ENCODE measurements at regions not wholly inside any gene's neighbourhood (a gene's known extent, or its start where the extent isn't known, plus 50 kb on each side); places are given as distances from the start of the nearest gene placed in this dataset.
A peak's percentile ranks its signal among the peaks of the same experiment; 100 is the strongest.

- no CpG with 5 or more reads among the region's 21 CpGs for WGBS, 2 donors (ENCODE audit: extremely low coverage in 2 of 2, insufficient read length in 2 of 2, insufficient replicate concordance in 1 of 2)
- H2BK15ac ChIP-seq (ENCODE audit: low read length), result no peak overlapping the region
- H4K91ac ChIP-seq (ENCODE audit: low read depth, low read length, poor library complexity), result no peak overlapping the region
- no peak overlapping the region for H3K4ac ChIP-seq (ENCODE audit: low read length)
- H2BK5ac ChIP-seq (ENCODE audit: low read length), result no peak overlapping the region
- H3K9me3 ChIP-seq (replicated peaks in 1 of 2; ENCODE audit: control insufficient read depth in 2 of 2, insufficient read depth in 1 of 2, low read depth in 1 of 2, low read length in 2 of 2), result peaks cover 0 to 2% of the 10 kb centered on the region in 2 donors
- H3K36me3 ChIP-seq (replicated peaks in 1 of 2; ENCODE audit: control insufficient read depth in 2 of 2, insufficient read depth in 2 of 2, low read length in 2 of 2), result no peaks in the 10 kb centered on the region
- no peak overlapping the region for H2BK12ac ChIP-seq (ENCODE audit: low read length)
- no peak overlapping the region for H3K14ac ChIP-seq (ENCODE audit: low read length)
- no peaks in the 10 kb centered on the region for H3K27me3 ChIP-seq (ENCODE audit: control insufficient read depth in 3 of 3, insufficient read depth in 3 of 3, low read depth in 1 of 3, low read length in 3 of 3)
- no peak overlapping the region for H3K27ac ChIP-seq (replicated peaks; ENCODE audit: low read length)
- no peak overlapping the region for H2BK120ac ChIP-seq (ENCODE audit: low read depth, low read length)
- no peak overlapping the region for H3K4me2 ChIP-seq (ENCODE audit: insufficient read depth, low read length, poor library complexity, severe bottlenecking)
- H3K9ac ChIP-seq (ENCODE audit: low read depth, low read length, poor library complexity), result no peak overlapping the region
- no peak for DNase-seq (ENCODE audit: low spot score)
- no peak overlapping the region for H2AK5ac ChIP-seq (ENCODE audit: low read depth, low read length)
- H3K18ac ChIP-seq (ENCODE audit: low read length), result no peak overlapping the region
- H3K23ac ChIP-seq (ENCODE audit: low read depth, low read length, poor library complexity), result no peak overlapping the region
- H2AFZ ChIP-seq (ENCODE audit: low read length), result no peak overlapping the region
- H4K8ac ChIP-seq (ENCODE audit: low read depth, low read length), result no peak overlapping the region
- peaks cover 0 to 3% of the 10 kb centered on the region in 2 donors for H3K4me1 ChIP-seq (ENCODE audit: control insufficient read depth in 2 of 2, insufficient read depth in 1 of 2, low read depth in 1 of 2, low read length in 2 of 2)
- H3K4me3 ChIP-seq (ENCODE audit: low read length in 2 of 2), result no peak overlapping the region
- no peaks in the 10 kb centered on the region for H3K79me1 ChIP-seq (ENCODE audit: low read depth, low read length)
Observed at GRCh38 chr20:23246717-23247664, 103.6 kb upstream of the NXT1 start.

GRCh38 chr20:23245553-23246181, 104.9 kb upstream of the NXT1 start:
- no peak overlapping the region for H2BK12ac ChIP-seq (ENCODE audit: low read length)

GRCh38 chr20:23244916-23245552, 105.6 kb upstream of the NXT1 start:
- Histone ChIP-seq H2BK15ac (ENCODE audit: low read length) (peak overlapping the region; percentile 42), H2BK120ac (ENCODE audit: low read depth, low read length) (no peak overlapping the region), H3K36me3 (replicated peaks in 1 of 2; ENCODE audit: control insufficient read depth in 2 of 2, insufficient read depth in 2 of 2, low read length in 2 of 2) (no peaks in the 10 kb centered on the region), H3K9ac (ENCODE audit: low read depth, low read length, poor library complexity) (peak overlapping the region; percentile 10), H3K4me3 (ENCODE audit: low read length in 2 of 2) (no peak overlapping the region), H3K18ac (ENCODE audit: low read length) (peak overlapping the region; percentile 78), H3K14ac (ENCODE audit: low read length) (peak overlapping the region; percentile 94), H3K4me2 (ENCODE audit: insufficient read depth, low read length, poor library complexity, severe bottlenecking) (no peak overlapping the region), H3K27ac (replicated peaks; ENCODE audit: low read length) (no peak overlapping the region), H3K23ac (ENCODE audit: low read depth, low read length, poor library complexity) (peak overlapping the region; percentile 70), H2BK12ac (ENCODE audit: low read length) (no peak overlapping the region), H3K79me1 (ENCODE audit: low read depth, low read length) (no peaks in the 10 kb centered on the region), H2AK5ac (ENCODE audit: low read depth, low read length) (peak overlapping the region; percentile 68), H2BK5ac (ENCODE audit: low read length) (no peak overlapping the region), H3K4ac (ENCODE audit: low read length) (no peak overlapping the region), H4K8ac (ENCODE audit: low read depth, low read length) (peak overlapping the region; percentile 77), H2AFZ (ENCODE audit: low read length) (no peak overlapping the region), H3K9me3 (replicated peaks in 1 of 2; ENCODE audit: control insufficient read depth in 2 of 2, insufficient read depth in 1 of 2, low read depth in 1 of 2, low read length in 2 of 2) (peaks cover 0 to 2% of the 10 kb centered on the region in 2 donors), H3K4me1 (ENCODE audit: control insufficient read depth in 2 of 2, insufficient read depth in 1 of 2, low read depth in 1 of 2, low read length in 2 of 2) (peaks cover 0 to 3% of the 10 kb centered on the region in 2 donors), H3K27me3 (ENCODE audit: control insufficient read depth in 3 of 3, insufficient read depth in 3 of 3, low read depth in 1 of 3, low read length in 3 of 3) (no peaks in the 10 kb centered on the region), H4K91ac (ENCODE audit: low read depth, low read length, poor library complexity) (no peak overlapping the region)
- no CpG with 5 or more reads among the region's 13 CpGs for WGBS, 2 donors (ENCODE audit: extremely low coverage in 2 of 2, insufficient read length in 2 of 2, insufficient replicate concordance in 1 of 2)
- DNase-seq (ENCODE audit: low spot score), result no peak

More at GRCh38 chr20:23245553-23246181, 104.9 kb upstream of the NXT1 start:
- Histone ChIP-seq H3K79me1 (ENCODE audit: low read depth, low read length) (no peaks in the 10 kb centered on the region), H2BK120ac (ENCODE audit: low read depth, low read length) (no peak overlapping the region), H3K36me3 (replicated peaks in 1 of 2; ENCODE audit: control insufficient read depth in 2 of 2, insufficient read depth in 2 of 2, low read length in 2 of 2) (no peaks in the 10 kb centered on the region), H3K27me3 (ENCODE audit: control insufficient read depth in 3 of 3, insufficient read depth in 3 of 3, low read depth in 1 of 3, low read length in 3 of 3) (no peaks in the 10 kb centered on the region), H2AFZ (ENCODE audit: low read length) (no peak overlapping the region), H4K91ac (ENCODE audit: low read depth, low read length, poor library complexity) (no peak overlapping the region), H3K9ac (ENCODE audit: low read depth, low read length, poor library complexity) (no peak overlapping the region), H3K27ac (replicated peaks; ENCODE audit: low read length) (no peak overlapping the region), H4K8ac (ENCODE audit: low read depth, low read length) (no peak overlapping the region), H3K23ac (ENCODE audit: low read depth, low read length, poor library complexity) (no peak overlapping the region), H2AK5ac (ENCODE audit: low read depth, low read length) (no peak overlapping the region), H3K14ac (ENCODE audit: low read length) (peak overlapping the region; percentile 94), H3K4me1 (ENCODE audit: control insufficient read depth in 2 of 2, insufficient read depth in 1 of 2, low read depth in 1 of 2, low read length in 2 of 2) (peaks cover 0 to 3% of the 10 kb centered on the region in 2 donors), H3K9me3 (replicated peaks in 1 of 2; ENCODE audit: control insufficient read depth in 2 of 2, insufficient read depth in 1 of 2, low read depth in 1 of 2, low read length in 2 of 2) (peaks cover 0 to 2% of the 10 kb centered on the region in 2 donors), H3K4me3 (ENCODE audit: low read length in 2 of 2) (no peak overlapping the region), H2BK5ac (ENCODE audit: low read length) (no peak overlapping the region), H3K18ac (ENCODE audit: low read length) (peak overlapping the region; percentile 31), H2BK15ac (ENCODE audit: low read length) (no peak overlapping the region), H3K4ac (ENCODE audit: low read length) (no peak overlapping the region), H3K4me2 (ENCODE audit: insufficient read depth, low read length, poor library complexity, severe bottlenecking) (no peak overlapping the region)
- no CpG with 5 or more reads among the region's 11 CpGs for WGBS, 2 donors (ENCODE audit: extremely low coverage in 2 of 2, insufficient read length in 2 of 2, insufficient replicate concordance in 1 of 2)
- DNase-seq (ENCODE audit: low spot score), result no peak

Data from neuronal stem cell (in vitro differentiated cells).